H9 (cell line): ENCODE measurements at regions not wholly inside any gene's neighbourhood (a gene's known extent, or its start where the extent isn't known, plus 50 kb on each side); places are given as distances from the start of the nearest gene placed in this dataset.

Source experiments
- DNase-seq: peaks from one replicate; pipeline ENCODE4 v3.0.0-alpha.2; 2017
- H2AFZ ChIP-seq: one replicate; pipeline ENCODE4 v1.6.1; 2013; ENCODE audit warnings: mild to moderate bottlenecking, low read length, control low read depth, moderate library complexity
- H2AK5ac ChIP-seq: 2 replicates; pipeline ENCODE4 v1.6.1; 2013; ENCODE audit warnings: low read length, control low read depth, mixed read lengths; ENCODE audit not compliant: insufficient read length
- H2BK120ac ChIP-seq: one replicate; pipeline ENCODE4 v1.6.1; 2013; ENCODE audit warnings: low read depth, mild to moderate bottlenecking, low read length, control low read depth, inconsistent platforms; ENCODE audit not compliant: poor library complexity, severe bottlenecking
- H2BK12ac ChIP-seq: 2 replicates; pipeline ENCODE4 v1.6.1; 2013; ENCODE audit warnings: low read length, control low read depth, mixed read lengths, low read depth; ENCODE audit not compliant: insufficient read length
- H2BK15ac ChIP-seq: 2 replicates; pipeline ENCODE4 v1.6.1; 2013; ENCODE audit warnings: low read depth, low read length, control low read depth
- H2BK20ac ChIP-seq: one replicate; pipeline ENCODE4 v1.6.1; 2013; ENCODE audit warnings: low read depth, mild to moderate bottlenecking, low read length, control low read depth, inconsistent platforms; ENCODE audit not compliant: poor library complexity, severe bottlenecking
- H2BK5ac ChIP-seq: 2 replicates; pipeline ENCODE4 v1.6.1; 2013; ENCODE audit warnings: low read length, control low read depth, mixed read lengths; ENCODE audit not compliant: insufficient read length
- H3K14ac ChIP-seq: 2 replicates; pipeline ENCODE4 v1.6.1; 2013; ENCODE audit warnings: low read length, control low read depth; ENCODE audit not compliant: insufficient read depth
- H3K18ac ChIP-seq: 2 replicates; pipeline ENCODE4 v1.6.1; 2013; ENCODE audit warnings: low read depth, mild to moderate bottlenecking, mixed read lengths, low read length, control low read depth; ENCODE audit not compliant: insufficient read length
- H3K23ac ChIP-seq: 2 replicates; pipeline ENCODE4 v1.6.1; 2013; ENCODE audit warnings: low read length, control low read depth, mixed read lengths, low read depth; ENCODE audit not compliant: insufficient read length
- H3K23me2 ChIP-seq: 2 replicates; pipeline ENCODE4 v1.6.1; 2013; ENCODE audit warnings: low read depth, mild to moderate bottlenecking, mixed read lengths, low read length, control low read depth; ENCODE audit not compliant: insufficient read length, poor library complexity, severe bottlenecking
- H3K27ac ChIP-seq: 2 replicates; pipeline ENCODE4 v1.5.1; 2013; ENCODE audit warnings: low read length, control low read depth, mixed read lengths, low read depth; ENCODE audit not compliant: insufficient read length
- H3K27me3 ChIP-seq: 2 replicates; pipeline ENCODE4 v1.6.1; 2013; ENCODE audit warnings: low read length, control low read depth, inconsistent platforms; ENCODE audit not compliant: insufficient read depth
- H3K4ac ChIP-seq: 2 replicates; pipeline ENCODE4 v1.6.1; 2013; ENCODE audit warnings: low read depth, mild to moderate bottlenecking, control low read depth, inconsistent platforms, low read length, moderate library complexity
- H3K4me1 ChIP-seq: 2 replicates; pipeline ENCODE4 v1.6.1; 2013; ENCODE audit warnings: low read length, control low read depth, inconsistent platforms; ENCODE audit not compliant: insufficient read depth
- H3K4me2 ChIP-seq: 2 replicates; pipeline ENCODE4 v1.6.1; 2013; ENCODE audit warnings: low read length, control low read depth, mixed read lengths; ENCODE audit not compliant: insufficient read length, insufficient read depth
- H3K56ac ChIP-seq: 2 replicates; pipeline ENCODE4 v1.6.1; 2013; ENCODE audit warnings: low read depth, mild to moderate bottlenecking, mixed read lengths, low read length, control low read depth; ENCODE audit not compliant: insufficient read length
- H3K79me1 ChIP-seq: 2 replicates; pipeline ENCODE4 v1.6.1; 2013; ENCODE audit warnings: low read depth, mild to moderate bottlenecking, moderate library complexity, low read length, control low read depth, inconsistent platforms; ENCODE audit not compliant: insufficient read depth, poor library complexity, severe bottlenecking
- H3K79me2 ChIP-seq: 2 replicates; pipeline ENCODE4 v1.6.1; 2013; ENCODE audit warnings: low read length, control low read depth, inconsistent platforms; ENCODE audit not compliant: insufficient read depth
- H3K9ac ChIP-seq: 2 replicates; pipeline ENCODE4 v1.6.1; 2013; ENCODE audit warnings: low read length, control low read depth, mixed read lengths; ENCODE audit not compliant: insufficient read length; ENCODE audit errors: extremely low read depth
- H3K9me3 ChIP-seq: one replicate; pipeline ENCODE4 v1.6.1; 2013; ENCODE audit warnings: low read depth, low read length, inconsistent platforms; ENCODE audit not compliant: control insufficient read depth
- H3T11ph ChIP-seq: one replicate; pipeline ENCODE4 v1.6.1; 2013; ENCODE audit warnings: mild to moderate bottlenecking, low read length, control low read depth, inconsistent platforms
- H4K20me1 ChIP-seq: one replicate; pipeline ENCODE4 v1.6.1; 2013; ENCODE audit not compliant: control insufficient read depth, insufficient read length, insufficient read depth
- H4K5ac ChIP-seq: 2 replicates; pipeline ENCODE4 v1.6.1; 2013; ENCODE audit warnings: low read depth, mild to moderate bottlenecking, mixed read lengths, low read length, control low read depth; ENCODE audit not compliant: insufficient read length
- H4K8ac ChIP-seq: replicated peaks from 2 replicates; pipeline ENCODE4 v1.6.1; 2013; ENCODE audit warnings: low read length, control low read depth, mixed read lengths, low read depth; ENCODE audit not compliant: insufficient read length
- H4K91ac ChIP-seq: 2 replicates; pipeline ENCODE4 v1.6.1; 2013; ENCODE audit warnings: low read depth, mild to moderate bottlenecking, moderate library complexity, mixed read lengths, low read length, control low read depth; ENCODE audit not compliant: insufficient read length
- H3K27ac Mint-ChIP-seq, 3 experiments: 2 replicates in 2 of 3; 3 replicates in 1 of 3; pipeline ENCODE4 v1.8.0; 2020 to 2021; ENCODE audit warnings: mixed read lengths in 3 of 3, mild to moderate bottlenecking in 1 of 3, moderate library complexity in 1 of 3
- H3K27me3 Mint-ChIP-seq: 2 replicates; pipeline ENCODE4 v1.8.0; 2021; ENCODE audit warnings: low read depth, mild to moderate bottlenecking, moderate library complexity, mixed read lengths
- H3K36me3 Mint-ChIP-seq, 3 experiments: 2 replicates in 2 of 3; 3 replicates in 1 of 3; pipeline ENCODE4 v1.8.0; 2020 to 2021; ENCODE audit warnings: low read depth in 3 of 3, mixed read lengths in 3 of 3; ENCODE audit not compliant: insufficient read depth in 1 of 3
- H3K4me1 Mint-ChIP-seq, 2 experiments: 2 replicates each; pipeline ENCODE4 v1.8.0; 2020; ENCODE audit warnings: mixed read lengths in 2 of 2
- H3K4me3 Mint-ChIP-seq, 2 experiments: 2 replicates in 1 of 2; 3 replicates in 1 of 2; pipeline ENCODE4 v1.8.0; 2020 to 2021; ENCODE audit warnings: mild to moderate bottlenecking in 2 of 2, mixed read lengths in 2 of 2, moderate library complexity in 1 of 2
- H3K9me3 Mint-ChIP-seq, 2 experiments: 2 replicates in 1 of 2; 3 replicates in 1 of 2; pipeline ENCODE4 v1.8.0; 2020; ENCODE audit warnings: mild to moderate bottlenecking in 2 of 2, mixed read lengths in 2 of 2, moderate library complexity in 1 of 2
- CTCF ChIP-seq: fragments of 200-600 bp; sonication (generic); conservative IDR thresholded peaks from 3 replicates; pipeline ENCODE4 v1.8.0; 2021; ENCODE audit warnings: antibody characterized with exemption, mild to moderate bottlenecking
- WGBS: extraction: QIAGEN DNeasy Blood & Tissue Kit; methylation state at CpG from one replicate; pipeline ENCODE4 v1.1.7; 2013; ENCODE audit warnings: missing lambda C conversion rate, low lambda C conversion rate, mixed read lengths; ENCODE audit not compliant: insufficient read length; ENCODE audit errors: extremely low coverage; 5-methylcytosine and 5-hydroxymethylcytosine counted together

GRCh38 chr3:168925568-168925967 is 737.9 kb downstream of the MECOM start:
- WGBS, result no CpG with 5 or more reads among the region's 1 CpG
- no peak overlapping the region for H4K5ac ChIP-seq

More at GRCh38 chr3:168925568-168925967, 737.9 kb downstream of the MECOM start:
- Histone ChIP-seq H2BK120ac (no peak overlapping the region), H3K79me2 (no peaks in the 10 kb centered on the region), H2BK12ac (no peak overlapping the region), H3K4me2 (no peak overlapping the region), H2AK5ac (no peak overlapping the region), H3K9ac (no peak overlapping the region), H3K23ac (no peak overlapping the region), H2AFZ (no peak overlapping the region), H3K4ac (no peak overlapping the region), H3K14ac (no peak overlapping the region), H4K20me1 (no peaks in the 10 kb centered on the region), H4K91ac (no peak overlapping the region), H3K56ac (no peak overlapping the region), H3K79me1 (no peaks in the 10 kb centered on the region), H3K4me1 (no peaks in the 10 kb centered on the region), H3K18ac (no peak overlapping the region), H2BK5ac (no peak overlapping the region), H3K9me3 (no peaks in the 10 kb centered on the region), H3K23me2 (no peaks in the 10 kb centered on the region), H2BK15ac (no peak overlapping the region), H3T11ph (no peak overlapping the region), H3K27ac (no peak overlapping the region), H4K8ac (no peak overlapping the region), H2BK20ac (no peak overlapping the region), H3K27me3 (no peaks in the 10 kb centered on the region)
- peaks cover 0 to 7% (median 4%) of the 10 kb centered on the region in 3 experiments; a peak in 5 of 7 replicates for H3K36me3 Mint-ChIP-seq
- no peaks in the 10 kb centered on the region for H3K27me3 Mint-ChIP-seq
- peaks cover 0 to 3% of the 10 kb centered on the region in 2 experiments; a peak in 3 of 5 replicates for H3K9me3 Mint-ChIP-seq
- DNase-seq, result no peak
- H3K4me1 Mint-ChIP-seq, result peaks cover 9 to 15% of the 10 kb centered on the region in 2 experiments
- TF ChIP-seq CTCF, result no peak
- no peak overlapping the region for H3K27ac Mint-ChIP-seq
- H3K4me3 Mint-ChIP-seq, result no peak overlapping the region
